ENCODE measurements at regions not wholly inside any gene's neighbourhood (a gene's known extent, or its start where the extent isn't known, plus 50 kb on each side); places are given as distances from the start of the nearest gene placed in this dataset.

GRCh38 chr6:54665278-54665677 lies 181.3 kb upstream of the FAM83B start:
- no peak for DNase-seq
- Histone ChIP-seq H3K4me3 (ENCODE audit: low read depth, low read length) (no peak overlapping the region), H3K36me3 (replicated peaks) (no peaks in the 10 kb centered on the region), H3K27me3 (replicated peaks) (no peaks in the 10 kb centered on the region), H3K27ac (no peak overlapping the region)
- in situ Hi-C loops (cut with HindIII; ENCODE audit: low pct_ligation_motif_present, low sequenced_read_pairs) = no loop called here
- no peak for TF ChIP-seq CTCF (IDR thresholded peaks at IDR 0.05; ENCODE audit: low read depth, low read length, missing control alignments)

- DNase-seq = no peak
- in situ Hi-C loops (cut with HindIII; ENCODE audit: low pct_ligation_motif_present, low sequenced_read_pairs) = no loop called here
- TF ChIP-seq CTCF (IDR thresholded peaks at IDR 0.05; ENCODE audit: low read depth, low read length, missing control alignments) = no peak
- H3K27me3 ChIP-seq (replicated peaks) = no peaks in the 10 kb centered on the region
- no peak overlapping the region for H3K27ac ChIP-seq
- no peak overlapping the region for H3K4me3 ChIP-seq (ENCODE audit: low read depth, low read length)
- H3K36me3 ChIP-seq (replicated peaks) = no peaks in the 10 kb centered on the region
Observed at GRCh38 chr6:54680531-54680930, 166.0 kb upstream of the FAM83B start.

GRCh38 chr6:54681267-54681666 lies 165.3 kb upstream of the FAM83B start:
- no peak for TF ChIP-seq CTCF (IDR thresholded peaks at IDR 0.05; ENCODE audit: low read depth, low read length, missing control alignments)
- no peaks in the 10 kb centered on the region for H3K36me3 ChIP-seq (replicated peaks)
- DNase-seq = no peak
- H3K4me3 ChIP-seq (ENCODE audit: low read depth, low read length) = no peak overlapping the region
- H3K27me3 ChIP-seq (replicated peaks) = no peaks in the 10 kb centered on the region
- in situ Hi-C loops (cut with HindIII; ENCODE audit: low pct_ligation_motif_present, low sequenced_read_pairs) = no loop called here
- no peak overlapping the region for H3K27ac ChIP-seq

GRCh38 chr6:54681987-54682386 lies 164.6 kb upstream of the FAM83B start:
- TF ChIP-seq CTCF (IDR thresholded peaks at IDR 0.05; ENCODE audit: low read depth, low read length, missing control alignments) = no peak
- peak; percentile 65 for DNase-seq
- in situ Hi-C loops (cut with HindIII; ENCODE audit: low pct_ligation_motif_present, low sequenced_read_pairs) = no loop called here
- H3K27ac ChIP-seq = no peak overlapping the region
- no peak overlapping the region for H3K4me3 ChIP-seq (ENCODE audit: low read depth, low read length)
- H3K27me3 ChIP-seq (replicated peaks) = no peaks in the 10 kb centered on the region
- H3K36me3 ChIP-seq (replicated peaks) = no peaks in the 10 kb centered on the region

GRCh38 chr6:54689620-54690019 lies 157.0 kb upstream of the FAM83B start:
- no peak for TF ChIP-seq CTCF (IDR thresholded peaks at IDR 0.05; ENCODE audit: low read depth, low read length, missing control alignments)

GRCh38 chr6:54690596-54690995 lies 156.0 kb upstream of the FAM83B start:
- Histone ChIP-seq H3K4me3 (ENCODE audit: low read depth, low read length) (no peak overlapping the region), H3K27me3 (replicated peaks) (no peaks in the 10 kb centered on the region), H3K36me3 (replicated peaks) (no peaks in the 10 kb centered on the region), H3K27ac (no peak overlapping the region)
- in situ Hi-C loops (cut with HindIII; ENCODE audit: low pct_ligation_motif_present, low sequenced_read_pairs) = no loop called here
- DNase-seq = no peak
- TF ChIP-seq CTCF (IDR thresholded peaks at IDR 0.05; ENCODE audit: low read depth, low read length, missing control alignments) = no peak

More at GRCh38 chr6:54689620-54690019, 157.0 kb upstream of the FAM83B start:
- H3K36me3 ChIP-seq (replicated peaks) = no peaks in the 10 kb centered on the region
- H3K27ac ChIP-seq = no peak overlapping the region
- in situ Hi-C loops (cut with HindIII; ENCODE audit: low pct_ligation_motif_present, low sequenced_read_pairs) = no loop called here
- H3K27me3 ChIP-seq (replicated peaks) = no peaks in the 10 kb centered on the region
- H3K4me3 ChIP-seq (ENCODE audit: low read depth, low read length) = no peak overlapping the region
- no peak for DNase-seq

Data from brain microvascular endothelial cell (primary cell).